ENCODE measurements at regions not wholly inside any gene's neighbourhood (a gene's known extent, or its start where the extent isn't known, plus 50 kb on each side); places are given as distances from the start of the nearest gene placed in this dataset.

DNA sequence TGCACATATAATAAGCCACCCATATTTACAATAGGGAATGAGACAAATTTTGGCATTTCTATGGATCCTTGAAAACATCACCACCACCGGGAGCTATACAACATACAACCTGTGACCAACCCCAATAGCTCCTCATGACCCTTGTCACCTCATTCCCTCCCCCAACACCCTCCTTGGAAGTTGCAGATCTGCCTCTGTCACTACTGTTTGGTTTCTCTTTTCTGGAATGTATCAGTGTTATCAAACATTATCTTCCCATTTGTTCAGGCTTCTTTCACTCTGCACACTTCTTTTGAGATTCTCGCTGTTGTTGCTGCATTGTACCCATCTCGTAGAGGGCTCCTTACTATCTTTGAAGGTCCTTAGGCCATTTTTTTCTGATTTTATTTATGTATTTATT lies 75.6 kb downstream of the ZNF280B start:
- no peak for DNase-seq (ENCODE audit: low read depth in 4 of 4, low spot score in 3 of 4)

DNA sequence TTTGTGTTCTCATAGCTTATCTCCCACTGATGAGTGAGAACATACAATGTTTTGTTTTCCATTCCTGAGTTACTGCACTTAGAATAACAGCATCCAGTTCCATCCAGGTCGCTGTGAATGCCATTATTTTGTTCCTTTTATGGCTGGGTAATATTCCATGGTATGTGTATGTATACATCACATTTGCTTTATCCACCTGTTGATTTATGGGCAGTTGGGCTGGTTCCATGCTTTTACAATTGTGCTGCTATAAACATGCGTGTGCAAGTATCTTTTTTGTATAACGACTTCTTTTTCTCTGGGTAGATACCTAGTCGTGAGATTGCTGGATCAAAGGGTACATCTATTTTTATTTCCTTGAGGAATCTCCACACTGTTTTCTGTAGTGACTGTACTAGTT lies 74.8 kb downstream of the ZNF280B start:
- DNase-seq (ENCODE audit: low read depth in 4 of 4, low spot score in 3 of 4), result no peak
